ENCODE measurements at regions not wholly inside any gene's neighbourhood (a gene's known extent, or its start where the extent isn't known, plus 50 kb on each side); places are given as distances from the start of the nearest gene placed in this dataset.

DNA sequence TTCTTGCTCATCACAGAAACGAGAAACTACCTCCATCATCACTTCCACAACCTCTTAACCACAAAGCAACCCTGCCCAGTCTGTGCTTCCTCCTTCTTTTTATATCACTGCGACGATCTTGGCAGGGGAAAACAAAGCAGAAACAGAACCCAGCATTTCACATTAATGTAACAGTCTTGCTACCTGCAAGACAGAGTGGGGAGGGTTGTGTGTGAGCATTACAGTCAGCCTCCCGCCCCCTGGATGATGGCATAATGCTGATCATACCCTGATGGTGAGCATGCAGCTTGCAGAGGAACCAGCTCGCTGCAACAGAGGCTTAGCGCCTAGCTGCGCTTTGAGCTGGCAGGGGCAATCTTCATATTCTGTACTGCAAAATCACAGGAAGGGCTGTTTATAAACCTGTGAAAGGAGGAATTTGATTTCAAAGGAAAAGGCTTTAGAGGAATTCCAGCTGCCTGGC is 376.1 kb downstream of the IRS1 start:
- TF ChIP-seq, protein P1, sequence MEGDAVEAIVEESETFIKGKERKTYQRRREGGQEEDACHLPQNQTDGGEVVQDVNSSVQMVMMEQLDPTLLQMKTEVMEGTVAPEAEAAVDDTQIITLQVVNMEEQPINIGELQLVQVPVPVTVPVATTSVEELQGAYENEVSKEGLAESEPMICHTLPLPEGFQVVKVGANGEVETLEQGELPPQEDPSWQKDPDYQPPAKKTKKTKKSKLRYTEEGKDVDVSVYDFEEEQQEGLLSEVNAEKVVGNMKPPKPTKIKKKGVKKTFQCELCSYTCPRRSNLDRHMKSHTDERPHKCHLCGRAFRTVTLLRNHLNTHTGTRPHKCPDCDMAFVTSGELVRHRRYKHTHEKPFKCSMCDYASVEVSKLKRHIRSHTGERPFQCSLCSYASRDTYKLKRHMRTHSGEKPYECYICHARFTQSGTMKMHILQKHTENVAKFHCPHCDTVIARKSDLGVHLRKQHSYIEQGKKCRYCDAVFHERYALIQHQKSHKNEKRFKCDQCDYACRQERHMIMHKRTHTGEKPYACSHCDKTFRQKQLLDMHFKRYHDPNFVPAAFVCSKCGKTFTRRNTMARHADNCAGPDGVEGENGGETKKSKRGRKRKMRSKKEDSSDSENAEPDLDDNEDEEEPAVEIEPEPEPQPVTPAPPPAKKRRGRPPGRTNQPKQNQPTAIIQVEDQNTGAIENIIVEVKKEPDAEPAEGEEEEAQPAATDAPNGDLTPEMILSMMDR (IDR thresholded peaks at IDR 0.05): no peak
- TF ChIP-seq POLR2A (IDR thresholded peaks at IDR 0.05): no peak

Data from heart left ventricle (tissue), 13 donors.